GM23338 (cell line): ENCODE measurements at regions not wholly inside any gene's neighbourhood (a gene's known extent, or its start where the extent isn't known, plus 50 kb on each side); places are given as distances from the start of the nearest gene placed in this dataset.

ENCODE experiments used
- ATAC-seq: fragments of 200-7000 bp; cut with Tn5 transposase; 3 replicates; pipeline ENCODE4 v1.9.1; 2020
- DNase-seq: peaks from one replicate; pipeline ENCODE4 v3.0.0-alpha.2; 2015; ENCODE audit warnings: low spot score
- H2AFZ ChIP-seq: fragments of 200-600 bp; sonication (generic); 2 replicates; pipeline ENCODE4 v1.8.0; 2016; ENCODE audit warnings: antibody characterized with exemption, mild to moderate bottlenecking, moderate library complexity
- H3F3A ChIP-seq: fragments of 200-600 bp; sonication (generic); replicated peaks from 2 replicates; pipeline ENCODE4 v1.8.0; 2017; ENCODE audit warnings: antibody characterized with exemption, mixed run types, low read depth
- H3K27ac ChIP-seq: fragments of 200-600 bp; sonication (generic); 2 replicates; pipeline ENCODE4 v1.6.1; 2016; ENCODE audit warnings: low read depth
- H3K27me3 ChIP-seq: fragments of 200-600 bp; sonication (generic); 2 replicates; pipeline ENCODE4 v1.8.0; 2016; ENCODE audit warnings: mild to moderate bottlenecking, mixed run types, moderate library complexity; ENCODE audit not compliant: insufficient read depth
- H3K36me3 ChIP-seq: fragments of 200-600 bp; sonication (generic); 2 replicates; pipeline ENCODE4 v1.8.0; 2016; ENCODE audit warnings: mild to moderate bottlenecking; ENCODE audit not compliant: insufficient read depth
- H3K4me1 ChIP-seq: fragments of 200-600 bp; sonication (generic); 2 replicates; pipeline ENCODE4 v1.8.0; 2016; ENCODE audit warnings: mild to moderate bottlenecking, moderate library complexity; ENCODE audit not compliant: insufficient read depth
- H3K4me2 ChIP-seq: fragments of 200-600 bp; sonication (generic); 2 replicates; pipeline ENCODE4 v1.7.1; 2017; ENCODE audit warnings: mixed run types
- H3K4me3 ChIP-seq: fragments of 200-600 bp; sonication (generic); 2 replicates; pipeline ENCODE4 v1.6.1; 2016; ENCODE audit warnings: mixed run types
- H3K79me2 ChIP-seq: fragments of 200-600 bp; sonication (generic); replicated peaks from 2 replicates; pipeline ENCODE4 v1.8.0; 2017; ENCODE audit warnings: mild to moderate bottlenecking; ENCODE audit not compliant: insufficient read depth
- H3K9me2 ChIP-seq: fragments of 200-600 bp; sonication (generic); 2 replicates; pipeline ENCODE4 v1.8.0; 2017; ENCODE audit not compliant: insufficient read depth
- H4K20me1 ChIP-seq: fragments of 200-600 bp; sonication (generic); replicated peaks from 2 replicates; pipeline ENCODE4 v1.8.0; 2017; ENCODE audit warnings: mild to moderate bottlenecking; ENCODE audit not compliant: insufficient read depth
- H3K27ac Mint-ChIP-seq: 2 replicates; pipeline ENCODE4 v1.8.0; 2020; ENCODE audit warnings: inconsistent platforms, mild to moderate bottlenecking, moderate library complexity, mixed read lengths
- H3K27me3 Mint-ChIP-seq: 3 replicates; pipeline ENCODE4 v1.8.0; 2022; ENCODE audit warnings: low read depth, mild to moderate bottlenecking, moderate library complexity, mixed read lengths, inconsistent platforms; ENCODE audit not compliant: insufficient read depth, poor library complexity
- H3K36me3 Mint-ChIP-seq: 3 replicates; pipeline ENCODE4 v1.8.0; 2021; ENCODE audit warnings: low read depth, mild to moderate bottlenecking, inconsistent platforms, moderate library complexity, mixed read lengths
- H3K4me1 Mint-ChIP-seq: 3 replicates; pipeline ENCODE4 v1.8.0; 2020; ENCODE audit warnings: mild to moderate bottlenecking, inconsistent platforms, mixed read lengths
- H3K4me3 Mint-ChIP-seq: 3 replicates; pipeline ENCODE4 v1.8.0; 2021; ENCODE audit warnings: moderate library complexity, mild to moderate bottlenecking, inconsistent platforms, mixed read lengths
- H3K9me3 Mint-ChIP-seq: 3 replicates; pipeline ENCODE4 v1.8.0; 2020; ENCODE audit warnings: moderate library complexity, mild to moderate bottlenecking, inconsistent platforms, mixed read lengths
- CREB1 ChIP-seq: fragments of 250-450 bp; sonication (Bioruptor Pico); IDR thresholded peaks from 2 replicates; pipeline ENCODE4 v1.5.0; 2020; ENCODE audit warnings: low read depth, mild to moderate bottlenecking, moderate library complexity
- CTCF ChIP-seq, 2 experiments: fragments of 200-600 bp in 1 of 2; sonication (generic) in 1 of 2; conservative IDR thresholded peaks; 2 replicates each; pipeline versions ENCODE4 v1.5.1 to v1.6.1; 2016 to 2017; ENCODE audit warnings: antibody characterized with exemption in 2 of 2, low read depth in 2 of 2, mild to moderate bottlenecking in 2 of 2, moderate library complexity in 1 of 2
- EZH2phosphoT487 ChIP-seq: fragments of 200-600 bp; sonication (generic); IDR thresholded peaks from one replicate; pipeline ENCODE4 v1.8.1; 2018; ENCODE audit warnings: antibody characterized with exemption; ENCODE audit not compliant: unreplicated experiment
- NANOG ChIP-seq: IDR thresholded peaks from 2 replicates; pipeline ENCODE4 v1.6.1; 2016; ENCODE audit warnings: antibody characterized with exemption, borderline replicate concordance
- POLR2AphosphoS5 ChIP-seq: IDR thresholded peaks from 2 replicates; pipeline ENCODE4 v1.6.1; 2016; ENCODE audit warnings: antibody characterized with exemption, low read depth
- ZNF331 ChIP-seq: fragments of 250-450 bp; sonication (Bioruptor Pico); IDR thresholded peaks from 2 replicates; pipeline ENCODE4 v1.5.0; 2020; ENCODE audit warnings: low read depth, mild to moderate bottlenecking, moderate library complexity
- ZNF462 ChIP-seq: fragments of 250-450 bp; sonication (Bioruptor Pico); IDR thresholded peaks from 2 replicates; pipeline ENCODE4 v1.5.0; 2020; ENCODE audit warnings: mild to moderate bottlenecking, moderate library complexity
- TF ChIP-seq, protein P1 (sequence below): IDR thresholded peaks from one replicate; pipeline ENCODE4 v1.6.1; 2018; ENCODE audit warnings: antibody characterized with exemption; ENCODE audit not compliant: unreplicated experiment

DNA sequence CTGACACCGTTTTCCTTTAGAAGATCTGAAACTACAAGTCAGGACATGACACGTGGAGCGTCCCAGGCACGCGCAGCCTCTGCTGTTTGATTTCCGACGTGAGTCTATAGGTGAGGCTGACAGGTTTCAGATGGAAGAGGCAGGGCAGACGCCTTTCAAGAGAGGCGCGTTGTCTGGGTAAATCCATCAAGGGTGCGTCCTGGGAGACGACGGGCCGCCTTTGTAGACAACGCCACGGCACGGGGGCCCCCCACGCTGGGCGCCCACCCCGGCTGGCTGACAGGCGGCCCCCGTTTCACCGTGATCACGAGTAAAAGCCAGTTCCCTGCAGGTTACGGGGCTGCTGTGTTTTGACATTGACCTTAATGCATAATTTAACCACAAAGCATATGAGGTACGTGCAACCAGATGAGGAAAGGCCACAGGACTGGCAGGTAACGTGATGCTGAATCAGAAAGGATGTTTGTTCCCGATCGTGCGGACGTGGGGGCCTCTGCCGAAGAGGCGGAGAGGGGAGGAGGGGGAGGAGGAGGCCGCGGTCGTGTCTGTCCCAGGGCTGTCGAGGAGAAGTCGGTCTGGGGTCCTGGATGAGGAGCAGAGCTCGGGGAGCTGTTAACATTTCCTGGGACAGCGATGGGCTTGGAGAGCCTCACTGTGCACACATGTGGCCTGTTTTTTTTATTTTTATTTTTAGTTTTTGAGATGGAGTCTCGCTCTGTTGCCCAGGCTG is 51.1 kb upstream of the PPP2R3B start:
- H3K27ac Mint-ChIP-seq: no peak overlapping the region
- ATAC-seq (no peak), DNase-seq (no peak)
- H3K79me2 ChIP-seq: no peaks in the 10 kb centered on the region
- no peak overlapping the region for H3K27ac ChIP-seq
- no peaks in the 10 kb centered on the region for H3K36me3 ChIP-seq
- peaks cover 7% of the 10 kb centered on the region; the same call in 1 of the 2 replicates for H3K4me1 ChIP-seq
- H3F3A ChIP-seq: peaks cover 4% of the 10 kb centered on the region; the same call in 1 of the 2 replicates
- H3K4me3 Mint-ChIP-seq: no peak overlapping the region
- TF ChIP-seq CREB1 (CRISPR knock-in tag) (no peak), CTCF (conservative IDR thresholded peaks at IDR 0.05; ENCODE audit: low read depth in 2 of 2) (no peak), POLR2AphosphoS5 (no peak), EZH2phosphoT487 (no peak), ZNF462 (no peak), NANOG (no peak), ZNF331 (CRISPR knock-in tag) (no peak)
- TF ChIP-seq, protein P1, sequence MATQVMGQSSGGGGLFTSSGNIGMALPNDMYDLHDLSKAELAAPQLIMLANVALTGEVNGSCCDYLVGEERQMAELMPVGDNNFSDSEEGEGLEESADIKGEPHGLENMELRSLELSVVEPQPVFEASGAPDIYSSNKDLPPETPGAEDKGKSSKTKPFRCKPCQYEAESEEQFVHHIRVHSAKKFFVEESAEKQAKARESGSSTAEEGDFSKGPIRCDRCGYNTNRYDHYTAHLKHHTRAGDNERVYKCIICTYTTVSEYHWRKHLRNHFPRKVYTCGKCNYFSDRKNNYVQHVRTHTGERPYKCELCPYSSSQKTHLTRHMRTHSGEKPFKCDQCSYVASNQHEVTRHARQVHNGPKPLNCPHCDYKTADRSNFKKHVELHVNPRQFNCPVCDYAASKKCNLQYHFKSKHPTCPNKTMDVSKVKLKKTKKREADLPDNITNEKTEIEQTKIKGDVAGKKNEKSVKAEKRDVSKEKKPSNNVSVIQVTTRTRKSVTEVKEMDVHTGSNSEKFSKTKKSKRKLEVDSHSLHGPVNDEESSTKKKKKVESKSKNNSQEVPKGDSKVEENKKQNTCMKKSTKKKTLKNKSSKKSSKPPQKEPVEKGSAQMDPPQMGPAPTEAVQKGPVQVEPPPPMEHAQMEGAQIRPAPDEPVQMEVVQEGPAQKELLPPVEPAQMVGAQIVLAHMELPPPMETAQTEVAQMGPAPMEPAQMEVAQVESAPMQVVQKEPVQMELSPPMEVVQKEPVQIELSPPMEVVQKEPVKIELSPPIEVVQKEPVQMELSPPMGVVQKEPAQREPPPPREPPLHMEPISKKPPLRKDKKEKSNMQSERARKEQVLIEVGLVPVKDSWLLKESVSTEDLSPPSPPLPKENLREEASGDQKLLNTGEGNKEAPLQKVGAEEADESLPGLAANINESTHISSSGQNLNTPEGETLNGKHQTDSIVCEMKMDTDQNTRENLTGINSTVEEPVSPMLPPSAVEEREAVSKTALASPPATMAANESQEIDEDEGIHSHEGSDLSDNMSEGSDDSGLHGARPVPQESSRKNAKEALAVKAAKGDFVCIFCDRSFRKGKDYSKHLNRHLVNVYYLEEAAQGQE: no peak
- 0 out of 2 replicates have a peak overlapping the region, but pooled peaks have one; percentile 56 for H2AFZ ChIP-seq
- H4K20me1 ChIP-seq: no peaks in the 10 kb centered on the region
- H3K4me2 ChIP-seq: no peak overlapping the region
- no peaks in the 10 kb centered on the region for H3K9me2 ChIP-seq
- no peak overlapping the region for H3K4me3 ChIP-seq
- H3K27me3 ChIP-seq: no peaks in the 10 kb centered on the region
- peaks cover 60% of the 10 kb centered on the region for H3K36me3 Mint-ChIP-seq
- H3K9me3 Mint-ChIP-seq: peaks cover 90% of the 10 kb centered on the region
- H3K27me3 Mint-ChIP-seq: peaks cover 17% of the 10 kb centered on the region
- no peaks in the 10 kb centered on the region for H3K4me1 Mint-ChIP-seq
